ENCODE measurements at regions not wholly inside any gene's neighbourhood (a gene's known extent, or its start where the extent isn't known, plus 50 kb on each side); places are given as distances from the start of the nearest gene placed in this dataset.

- Histone ChIP-seq H3K36me3 (ENCODE audit: control insufficient read depth, insufficient read depth, low read length) (no peaks in the 10 kb centered on the region), H3K9me3 (ENCODE audit: control insufficient read depth, low read length) (no peaks in the 10 kb centered on the region), H3K27ac (no peak overlapping the region), H3K9ac (no peak overlapping the region), H3K79me2 (no peaks in the 10 kb centered on the region), H3K4me2 (ENCODE audit: low read length) (no peak overlapping the region), H3K4me3 (ENCODE audit: low read depth, low read length) (no peak overlapping the region), H3K27me3 (ENCODE audit: control insufficient read depth, insufficient read depth, low read length) (no peaks in the 10 kb centered on the region), H3K4me1 (no peaks in the 10 kb centered on the region), H2AFZ (no peak overlapping the region)
- no peak for TF ChIP-seq CTCF (IDR thresholded peaks at IDR 0.05)
Observed at GRCh38 chr5:142461028-142461590, 136.3 kb upstream of the SPRY4 start.

- Histone ChIP-seq H3K9ac (no peak overlapping the region), H3K27me3 (ENCODE audit: control insufficient read depth, insufficient read depth, low read length) (no peaks in the 10 kb centered on the region), H3K4me1 (no peaks in the 10 kb centered on the region), H2AFZ (no peak overlapping the region), H3K4me2 (ENCODE audit: low read length) (no peak overlapping the region), H3K36me3 (ENCODE audit: control insufficient read depth, insufficient read depth, low read length) (no peaks in the 10 kb centered on the region), H3K4me3 (ENCODE audit: low read depth, low read length) (no peak overlapping the region), H3K9me3 (ENCODE audit: control insufficient read depth, low read length) (no peaks in the 10 kb centered on the region), H3K27ac (no peak overlapping the region), H3K79me2 (no peaks in the 10 kb centered on the region)
- no peak for TF ChIP-seq CTCF (IDR thresholded peaks at IDR 0.05)
Observed at GRCh38 chr5:142459209-142459608, 134.4 kb upstream of the SPRY4 start.

GRCh38 chr5:142455856-142456255, 131.0 kb upstream of the SPRY4 start:
- Histone ChIP-seq H3K79me2 (no peaks in the 10 kb centered on the region), H3K9ac (no peak overlapping the region), H3K4me1 (no peaks in the 10 kb centered on the region), H2AFZ (no peak overlapping the region), H3K27ac (no peak overlapping the region), H3K4me2 (ENCODE audit: low read length) (no peak overlapping the region), H3K36me3 (ENCODE audit: control insufficient read depth, insufficient read depth, low read length) (no peaks in the 10 kb centered on the region), H3K27me3 (ENCODE audit: control insufficient read depth, insufficient read depth, low read length) (no peaks in the 10 kb centered on the region), H3K9me3 (ENCODE audit: control insufficient read depth, low read length) (no peaks in the 10 kb centered on the region), H3K4me3 (ENCODE audit: low read depth, low read length) (no peak overlapping the region)
- TF ChIP-seq CTCF (IDR thresholded peaks at IDR 0.05): no peak

- Histone ChIP-seq H3K27me3 (ENCODE audit: control insufficient read depth, insufficient read depth, low read length) (no peaks in the 10 kb centered on the region), H3K4me1 (no peaks in the 10 kb centered on the region), H3K9me3 (ENCODE audit: control insufficient read depth, low read length) (no peaks in the 10 kb centered on the region), H3K4me2 (ENCODE audit: low read length) (no peak overlapping the region), H3K36me3 (ENCODE audit: control insufficient read depth, insufficient read depth, low read length) (no peaks in the 10 kb centered on the region), H3K9ac (no peak overlapping the region), H3K27ac (no peak overlapping the region), H3K4me3 (ENCODE audit: low read depth, low read length) (no peak overlapping the region), H3K79me2 (no peaks in the 10 kb centered on the region), H2AFZ (no peak overlapping the region)
- no peak for TF ChIP-seq CTCF (IDR thresholded peaks at IDR 0.05)
Observed at GRCh38 chr5:142453932-142454331, 129.1 kb upstream of the SPRY4 start.

GRCh38 chr5:142450419-142450818, 125.6 kb upstream of the SPRY4 start:
- no peaks in the 10 kb centered on the region for H3K79me2 ChIP-seq
- H3K9ac ChIP-seq: no peak overlapping the region
- H3K36me3 ChIP-seq (ENCODE audit: control insufficient read depth, insufficient read depth, low read length): no peaks in the 10 kb centered on the region
- H3K27ac ChIP-seq: no peak overlapping the region
- TF ChIP-seq CTCF (IDR thresholded peaks at IDR 0.05): no peak
- no peaks in the 10 kb centered on the region for H3K27me3 ChIP-seq (ENCODE audit: control insufficient read depth, insufficient read depth, low read length)
- H3K4me1 ChIP-seq: no peaks in the 10 kb centered on the region
- H3K4me2 ChIP-seq (ENCODE audit: low read length): no peak overlapping the region
- H2AFZ ChIP-seq: no peak overlapping the region
- no peaks in the 10 kb centered on the region for H3K9me3 ChIP-seq (ENCODE audit: control insufficient read depth, low read length)
- H3K4me3 ChIP-seq (ENCODE audit: low read depth, low read length): no peak overlapping the region

Measured in parathyroid adenoma (tissue), 2 donors.